ENCODE measurements at regions not wholly inside any gene's neighbourhood (a gene's known extent, or its start where the extent isn't known, plus 50 kb on each side); places are given as distances from the start of the nearest gene placed in this dataset.
"Not testable (repeated sequence)": the region's sequence is repeated elsewhere in the genome, so short reads cannot be mapped to it uniquely, and the experiment has no call there.

GRCh38 chr1:146777826-146778602, 160.1 kb upstream of the NBPF12 start:
- not testable (repeated sequence) for H3K4me1 ChIP-seq; H3K79me2 ChIP-seq; H3K27me3 ChIP-seq (ENCODE audit: control insufficient read depth, insufficient read depth, low read length); H2AFZ ChIP-seq; H3K4me3 ChIP-seq (ENCODE audit: low read depth, low read length); H3K9me3 ChIP-seq (ENCODE audit: control insufficient read depth, low read length); H3K4me2 ChIP-seq (ENCODE audit: low read length); H3K36me3 ChIP-seq (ENCODE audit: control insufficient read depth, insufficient read depth, low read length); H3K27ac ChIP-seq; H3K9ac ChIP-seq

DNA sequence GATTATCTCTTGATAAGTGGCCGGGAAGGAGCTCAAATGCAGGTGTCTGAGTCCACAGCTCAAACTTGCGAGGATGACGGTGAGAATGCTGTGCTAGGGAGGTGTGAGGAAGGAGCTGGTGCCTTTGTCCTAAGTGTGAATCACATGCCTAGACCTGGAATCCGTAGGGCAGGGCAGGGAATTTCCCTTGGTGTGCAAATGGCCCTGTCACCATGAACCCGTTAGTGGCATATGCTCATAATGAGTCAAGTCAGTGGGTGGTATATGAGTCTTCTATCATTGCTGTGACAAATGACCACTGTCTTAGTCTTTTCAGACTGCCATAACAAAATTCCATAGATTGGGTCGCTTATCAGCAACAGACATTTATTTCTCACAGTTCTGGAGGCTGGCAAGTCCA, 163.1 kb upstream of the NBPF12 start:
- H2AFZ ChIP-seq; H3K4me2 ChIP-seq (ENCODE audit: low read length): not testable (repeated sequence)

DNA sequence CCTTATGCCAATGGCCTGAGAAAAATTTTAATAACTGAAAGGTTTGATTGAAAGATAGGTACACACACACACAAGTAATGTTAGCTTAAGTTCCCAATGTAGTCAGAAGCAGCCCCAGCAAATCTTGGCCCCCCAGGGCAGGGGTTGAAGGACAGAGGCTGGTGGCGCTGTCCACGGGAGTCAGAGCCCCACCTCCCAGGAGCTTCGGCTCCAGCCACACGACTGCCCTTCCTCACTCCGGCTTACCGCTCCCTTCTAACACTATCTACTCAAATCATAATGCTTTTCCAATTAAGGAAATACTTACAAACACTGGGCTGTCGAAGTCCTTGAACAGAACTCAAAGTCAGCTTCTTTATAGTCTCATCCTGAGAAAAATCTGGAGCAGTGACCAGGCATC, 163.9 kb upstream of the NBPF12 start:
- not testable (repeated sequence) for H3K27me3 ChIP-seq (ENCODE audit: control insufficient read depth, insufficient read depth, low read length); H3K9me3 ChIP-seq (ENCODE audit: control insufficient read depth, low read length); H3K4me1 ChIP-seq; H3K4me3 ChIP-seq (ENCODE audit: low read depth, low read length); H3K79me2 ChIP-seq; H3K4me2 ChIP-seq (ENCODE audit: low read length); H3K36me3 ChIP-seq (ENCODE audit: control insufficient read depth, insufficient read depth, low read length); H2AFZ ChIP-seq; H3K9ac ChIP-seq; H3K27ac ChIP-seq

More for the DNA sequence above, 163.1 kb upstream of the NBPF12 start:
- not testable (repeated sequence) for H3K27ac ChIP-seq; H3K27me3 ChIP-seq (ENCODE audit: control insufficient read depth, insufficient read depth, low read length); H3K36me3 ChIP-seq (ENCODE audit: control insufficient read depth, insufficient read depth, low read length); H3K4me1 ChIP-seq; H3K9me3 ChIP-seq (ENCODE audit: control insufficient read depth, low read length); H3K9ac ChIP-seq; H3K4me3 ChIP-seq (ENCODE audit: low read depth, low read length); H3K79me2 ChIP-seq

DNA sequence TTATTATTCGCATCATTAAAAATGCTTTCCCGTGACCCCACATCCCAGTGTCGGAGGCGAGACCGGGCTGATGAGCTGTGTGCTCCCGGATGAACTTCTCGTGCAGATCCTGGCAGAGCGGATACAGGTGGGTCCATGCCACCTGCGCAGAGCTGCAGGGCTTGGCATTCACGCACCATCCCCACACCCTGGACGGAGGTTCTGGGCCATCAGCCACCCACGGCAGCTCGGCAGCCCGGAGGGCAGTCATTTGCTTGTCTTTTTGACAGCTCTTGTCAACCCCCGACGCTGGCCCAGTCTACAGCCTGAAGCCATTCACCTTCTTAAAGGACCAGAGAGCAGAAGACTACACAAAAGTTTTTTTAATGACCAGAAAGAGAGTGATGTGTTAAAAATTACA, 166.7 kb upstream of the NBPF12 start:
- H2AFZ ChIP-seq; H3K4me1 ChIP-seq; H3K9me3 ChIP-seq (ENCODE audit: control insufficient read depth, low read length); H3K79me2 ChIP-seq; H3K36me3 ChIP-seq (ENCODE audit: control insufficient read depth, insufficient read depth, low read length); H3K4me2 ChIP-seq (ENCODE audit: low read length); H3K27ac ChIP-seq; H3K9ac ChIP-seq; H3K4me3 ChIP-seq (ENCODE audit: low read depth, low read length); H3K27me3 ChIP-seq (ENCODE audit: control insufficient read depth, insufficient read depth, low read length): not testable (repeated sequence)

- not testable (repeated sequence) for H3K9ac ChIP-seq; H3K4me3 ChIP-seq (ENCODE audit: low read depth, low read length); H3K4me2 ChIP-seq (ENCODE audit: low read length); H3K27ac ChIP-seq; H3K27me3 ChIP-seq (ENCODE audit: control insufficient read depth, insufficient read depth, low read length); H3K9me3 ChIP-seq (ENCODE audit: control insufficient read depth, low read length); H2AFZ ChIP-seq; H3K36me3 ChIP-seq (ENCODE audit: control insufficient read depth, insufficient read depth, low read length); H3K79me2 ChIP-seq; H3K4me1 ChIP-seq
These were observed 167.1 kb upstream of the NBPF12 start for GRCh38 chr1:146770998-146771397.

GRCh38 chr1:146763234-146763633, 174.9 kb upstream of the NBPF12 start:
- not testable (repeated sequence) for H3K36me3 ChIP-seq (ENCODE audit: control insufficient read depth, insufficient read depth, low read length); H3K9me3 ChIP-seq (ENCODE audit: control insufficient read depth, low read length); H3K4me3 ChIP-seq (ENCODE audit: low read depth, low read length); H3K4me1 ChIP-seq; H3K79me2 ChIP-seq; H2AFZ ChIP-seq; H3K27ac ChIP-seq; H3K9ac ChIP-seq; H3K27me3 ChIP-seq (ENCODE audit: control insufficient read depth, insufficient read depth, low read length); H3K4me2 ChIP-seq (ENCODE audit: low read length)

GRCh38 chr1:146756858-146757257, 181.3 kb upstream of the NBPF12 start:
- H3K9ac ChIP-seq; H3K4me2 ChIP-seq (ENCODE audit: low read length): not testable (repeated sequence)

DNA sequence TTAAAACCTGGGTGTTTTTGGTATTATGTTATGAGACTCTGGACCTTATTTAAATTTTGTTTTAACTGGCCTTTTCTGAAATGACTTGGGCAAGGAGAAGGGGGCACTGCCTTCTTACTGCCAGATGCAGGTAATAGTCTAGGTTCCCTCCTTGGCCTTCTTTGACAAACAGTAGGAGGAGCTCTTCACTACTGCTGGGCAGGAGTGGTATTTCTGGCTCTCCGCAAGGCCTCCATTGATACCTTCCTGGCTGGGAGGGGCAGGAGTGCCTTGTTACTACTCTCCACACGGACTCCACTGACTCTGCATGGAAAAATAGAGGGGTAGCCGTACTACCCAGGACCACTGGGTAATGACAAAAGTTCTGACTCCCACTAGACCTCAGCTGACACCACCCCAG, 189.4 kb upstream of the NBPF12 start:
- not testable (repeated sequence) for H3K27me3 ChIP-seq (ENCODE audit: control insufficient read depth, insufficient read depth, low read length)

More at GRCh38 chr1:146756858-146757257, 181.3 kb upstream of the NBPF12 start:
- H3K4me3 ChIP-seq (ENCODE audit: low read depth, low read length); H2AFZ ChIP-seq; H3K79me2 ChIP-seq; H3K27ac ChIP-seq; H3K36me3 ChIP-seq (ENCODE audit: control insufficient read depth, insufficient read depth, low read length); H3K4me1 ChIP-seq; H3K9me3 ChIP-seq (ENCODE audit: control insufficient read depth, low read length); H3K27me3 ChIP-seq (ENCODE audit: control insufficient read depth, insufficient read depth, low read length): not testable (repeated sequence)

GRCh38 chr1:146731981-146732680, 206.0 kb upstream of the NBPF12 start:
- not testable (repeated sequence) for H3K4me3 ChIP-seq (ENCODE audit: low read depth, low read length); H3K9me3 ChIP-seq (ENCODE audit: control insufficient read depth, low read length); H3K27ac ChIP-seq; H3K36me3 ChIP-seq (ENCODE audit: control insufficient read depth, insufficient read depth, low read length); H3K27me3 ChIP-seq (ENCODE audit: control insufficient read depth, insufficient read depth, low read length); H3K4me1 ChIP-seq; H3K4me2 ChIP-seq (ENCODE audit: low read length); H2AFZ ChIP-seq; H3K9ac ChIP-seq; H3K79me2 ChIP-seq

More for the DNA sequence above, 189.4 kb upstream of the NBPF12 start:
- not testable (repeated sequence) for H3K9me3 ChIP-seq (ENCODE audit: control insufficient read depth, low read length); H3K36me3 ChIP-seq (ENCODE audit: control insufficient read depth, insufficient read depth, low read length); H3K27ac ChIP-seq; H3K79me2 ChIP-seq; H2AFZ ChIP-seq; H3K4me1 ChIP-seq; H3K4me3 ChIP-seq (ENCODE audit: low read depth, low read length); H3K9ac ChIP-seq; H3K4me2 ChIP-seq (ENCODE audit: low read length)

DNA sequence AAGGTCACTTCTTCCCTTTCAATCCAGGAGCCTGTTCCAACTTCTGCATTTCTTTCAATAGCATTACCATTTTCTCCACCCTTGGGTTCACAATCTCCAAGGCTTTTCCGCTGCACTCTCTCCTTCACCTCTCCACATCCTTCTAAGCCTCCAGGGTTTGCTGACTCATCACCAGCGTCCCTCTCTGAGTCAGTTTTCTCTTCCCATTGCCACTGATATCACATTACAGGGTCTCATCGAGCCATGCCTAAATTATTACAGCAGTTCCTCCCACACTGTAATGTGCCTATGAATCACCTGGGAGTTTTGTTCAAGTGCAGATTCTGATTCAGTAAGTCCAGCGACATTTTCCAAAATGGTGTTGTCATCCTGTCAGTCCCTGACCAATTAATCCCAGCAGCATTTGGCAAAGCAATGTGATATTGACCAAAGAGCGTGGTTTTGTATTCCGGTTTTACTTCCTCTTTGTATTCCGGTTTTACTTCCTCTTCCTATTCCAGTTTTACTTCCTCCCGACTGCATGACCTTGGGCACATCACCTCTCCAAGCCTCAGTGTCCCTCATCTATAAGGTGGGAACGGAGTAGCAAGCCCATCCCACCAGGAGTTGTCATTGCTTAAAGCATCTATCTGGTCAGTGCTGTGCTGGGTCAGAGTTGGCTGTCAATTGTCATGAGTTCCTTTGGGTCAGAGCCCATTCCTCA, 208.3 kb upstream of the NBPF12 start:
- not testable (repeated sequence) for H3K4me2 ChIP-seq (ENCODE audit: low read length); H3K27me3 ChIP-seq (ENCODE audit: control insufficient read depth, insufficient read depth, low read length); H3K36me3 ChIP-seq (ENCODE audit: control insufficient read depth, insufficient read depth, low read length); H3K4me1 ChIP-seq; H3K9ac ChIP-seq; H3K4me3 ChIP-seq (ENCODE audit: low read depth, low read length); H3K27ac ChIP-seq; H3K79me2 ChIP-seq; H2AFZ ChIP-seq; H3K9me3 ChIP-seq (ENCODE audit: control insufficient read depth, low read length)

GRCh38 chr1:146715054-146715453, 223.1 kb upstream of the NBPF12 start:
- not testable (repeated sequence) for H3K27me3 ChIP-seq (ENCODE audit: control insufficient read depth, insufficient read depth, low read length); H3K27ac ChIP-seq; H3K9ac ChIP-seq; H3K79me2 ChIP-seq; H3K4me3 ChIP-seq (ENCODE audit: low read depth, low read length); H2AFZ ChIP-seq; H3K36me3 ChIP-seq (ENCODE audit: control insufficient read depth, insufficient read depth, low read length); H3K9me3 ChIP-seq (ENCODE audit: control insufficient read depth, low read length); H3K4me1 ChIP-seq; H3K4me2 ChIP-seq (ENCODE audit: low read length)

Measured in parathyroid adenoma (tissue), 2 donors.